GM12891 (cell line): ENCODE measurements at regions not wholly inside any gene's neighbourhood (a gene's known extent, or its start where the extent isn't known, plus 50 kb on each side); places are given as distances from the start of the nearest gene placed in this dataset.

Experiments
- DNase-seq: peaks from one replicate; pipeline ENCODE4 v3.0.0; 2011; ENCODE audit warnings: low spot score; ENCODE audit not compliant: insufficient read length
- FAIRE-seq: peaks from 2 replicates; lab custom pipeline; 2011; peaks lifted over from hg19 to GRCh38; lab: Jason Lieb, UNC
- PAX5 ChIP-seq: IDR thresholded peaks from 2 replicates; pipeline ENCODE4 v1.6.1; 2011; ENCODE audit warnings: low read length, moderate library complexity, mild to moderate bottlenecking; ENCODE audit not compliant: insufficient read depth, severe bottlenecking
- POLR2A ChIP-seq: IDR thresholded peaks from 2 replicates; pipeline ENCODE4 v1.6.1; 2011; ENCODE audit warnings: low read depth, low read length, control low read depth
- POLR2AphosphoS5 ChIP-seq: IDR thresholded peaks from 2 replicates; pipeline ENCODE4 v1.6.1; 2011; ENCODE audit warnings: low read depth, low read length, control low read depth
- POU2F2 ChIP-seq: IDR thresholded peaks from 2 replicates; pipeline ENCODE4 v1.6.1; 2011; ENCODE audit warnings: low read depth, mild to moderate bottlenecking, control low read depth, low read length, moderate library complexity
- SPI1 ChIP-seq: IDR thresholded peaks from 2 replicates; pipeline ENCODE4 v1.6.1; 2011; ENCODE audit warnings: low read depth, low read length, control low read depth
- TAF1 ChIP-seq: IDR thresholded peaks from 2 replicates; pipeline ENCODE4 v1.6.1; 2011; ENCODE audit warnings: low read depth, low read length, control low read depth

GRCh38 chr7:97499204-97499603 is 232.7 kb upstream of the TAC1 start:
- no peak for TF ChIP-seq POU2F2
- no peak for TF ChIP-seq TAF1
- TF ChIP-seq PAX5, result no peak
- TF ChIP-seq POLR2AphosphoS5, result no peak
- no peak for TF ChIP-seq POLR2A
- no peak for TF ChIP-seq SPI1
- DNase-seq (peak; percentile 25), FAIRE-seq (no peak)

DNA sequence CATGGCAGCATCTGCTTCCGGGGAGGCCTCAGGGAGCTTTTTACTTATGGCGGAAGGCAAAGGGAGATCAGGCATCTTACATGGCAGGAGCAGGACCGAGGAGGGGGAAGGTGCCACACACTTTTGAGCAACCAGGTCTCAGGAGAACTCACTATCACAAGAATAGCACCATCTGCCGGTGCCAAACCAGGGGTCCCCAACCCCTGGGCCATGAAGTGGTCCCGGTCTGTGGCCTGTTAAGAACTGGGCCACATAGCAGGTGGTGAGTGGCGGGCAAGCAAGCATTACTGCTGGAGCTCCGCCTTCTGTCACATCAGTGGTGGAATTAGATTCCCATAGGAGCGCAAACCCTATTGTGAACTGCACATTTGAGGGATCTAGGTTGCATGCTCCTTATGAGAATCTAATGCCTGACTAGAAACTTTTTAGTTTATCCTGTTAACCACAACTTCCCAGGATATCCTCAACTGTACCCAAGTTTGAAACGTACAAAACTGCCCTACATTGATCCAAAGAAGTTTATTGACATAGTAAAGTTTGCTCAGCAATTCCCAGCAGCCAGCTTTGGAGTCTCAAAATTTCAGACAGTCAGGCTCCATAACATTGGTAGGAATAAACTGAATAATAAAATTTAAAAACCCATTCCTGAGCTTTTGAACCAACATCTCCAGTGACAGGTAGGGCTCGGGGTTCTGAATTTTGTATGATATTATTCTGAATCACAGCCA is 228.4 kb upstream of the TAC1 start:
- FAIRE-seq (no peak), DNase-seq (no peak)
- no peak for TF ChIP-seq POU2F2
- no peak for TF ChIP-seq PAX5
- TF ChIP-seq SPI1, result no peak
- TF ChIP-seq TAF1, result no peak
- no peak for TF ChIP-seq POLR2AphosphoS5
- TF ChIP-seq POLR2A, result no peak

DNA sequence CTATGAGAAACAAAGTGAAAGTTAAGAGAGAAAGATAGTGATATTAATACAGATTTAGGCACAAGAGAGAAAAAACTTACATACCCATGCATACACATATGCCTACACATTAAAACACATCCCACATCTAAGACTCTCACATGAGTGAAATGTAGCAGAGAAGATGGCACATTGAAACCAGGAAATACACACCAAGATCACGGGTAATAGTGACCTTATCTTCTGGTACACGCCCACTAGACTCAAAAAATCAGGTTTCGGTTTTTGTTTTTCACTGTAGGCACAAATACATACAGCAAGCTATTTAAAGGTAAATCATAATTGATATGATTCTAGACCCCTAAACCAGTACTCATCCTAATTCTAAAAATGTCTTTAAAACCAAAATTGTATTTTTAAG is 225.2 kb upstream of the TAC1 start:
- TF ChIP-seq POU2F2 (no peak), TAF1 (no peak), PAX5 (no peak), POLR2AphosphoS5 (no peak), POLR2A (no peak), SPI1 (no peak)
- no peak for FAIRE-seq
- DNase-seq, result no peak

- TF ChIP-seq POLR2AphosphoS5, result no peak
- no peak for TF ChIP-seq PAX5
- TF ChIP-seq POLR2A, result no peak
- TF ChIP-seq TAF1, result no peak
- no peak for TF ChIP-seq SPI1
- TF ChIP-seq POU2F2, result no peak
- DNase-seq (no peak), FAIRE-seq (no peak)
Measured at GRCh38 chr7:97512441-97513207, 219.3 kb upstream of the TAC1 start.

- FAIRE-seq (peak; percentile 20), DNase-seq (no peak)
- TF ChIP-seq SPI1, result peak; percentile 90
- TF ChIP-seq POLR2A, result no peak
- TF ChIP-seq TAF1, result no peak
- TF ChIP-seq PAX5, result no peak
- no peak for TF ChIP-seq POLR2AphosphoS5
- no peak for TF ChIP-seq POU2F2
Measured at GRCh38 chr7:97513326-97513725, 218.6 kb upstream of the TAC1 start.

DNA sequence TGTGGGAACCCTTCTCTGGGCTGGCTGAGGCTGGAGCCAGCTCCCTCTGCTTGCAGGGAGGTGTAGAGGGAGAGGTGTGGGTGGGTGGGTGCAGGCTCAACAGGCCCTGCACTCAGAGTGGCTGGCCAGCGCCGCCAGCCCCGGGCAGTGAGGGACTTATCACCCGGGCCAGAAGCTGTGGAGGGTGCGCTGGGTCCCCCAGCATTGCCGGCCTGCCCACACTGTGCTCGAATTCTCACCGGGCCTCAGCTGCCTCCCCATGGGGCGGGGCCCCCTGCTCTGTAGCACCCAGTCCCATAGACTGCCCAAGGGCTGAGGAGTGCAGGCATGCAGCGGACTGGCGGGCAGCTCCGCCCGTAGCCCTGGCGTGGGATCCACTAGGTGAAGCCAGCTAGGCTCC is 190.7 kb upstream of the TAC1 start:
- DNase-seq (no peak), FAIRE-seq (no peak)
- no peak for TF ChIP-seq POU2F2
- TF ChIP-seq SPI1, result no peak
- no peak for TF ChIP-seq PAX5
- no peak for TF ChIP-seq TAF1
- no peak for TF ChIP-seq POLR2AphosphoS5
- TF ChIP-seq POLR2A, result no peak

GRCh38 chr7:97555857-97556421 is 175.9 kb upstream of the TAC1 start:
- no peak for DNase-seq

DNA sequence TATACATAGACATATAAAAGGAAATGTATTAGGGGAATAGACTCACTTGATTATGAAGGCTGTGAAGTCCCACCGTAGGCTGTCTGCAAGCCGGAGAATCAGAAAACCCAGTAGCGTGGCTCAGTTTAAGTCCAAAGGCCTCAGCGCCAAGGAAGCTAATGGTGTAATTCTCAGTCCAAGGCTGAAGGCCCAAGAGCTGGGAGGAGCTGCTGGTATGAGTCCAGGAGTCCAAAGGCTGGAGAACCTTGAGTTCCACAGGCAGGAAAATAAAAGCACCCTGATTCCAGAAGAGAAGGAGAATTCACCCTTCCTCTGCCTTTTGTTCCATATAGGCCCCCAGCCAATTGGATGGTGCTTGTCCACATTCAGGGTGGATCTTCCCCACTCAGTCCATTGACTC is 166.2 kb upstream of the TAC1 start:
- FAIRE-seq (no peak), DNase-seq (no peak)
- TF ChIP-seq PAX5, result no peak

More at GRCh38 chr7:97555857-97556421, 175.9 kb upstream of the TAC1 start:
- TF ChIP-seq SPI1, result no peak
- no peak for TF ChIP-seq PAX5
- no peak for TF ChIP-seq POLR2A
- TF ChIP-seq POU2F2, result no peak
- no peak for TF ChIP-seq POLR2AphosphoS5
- TF ChIP-seq TAF1, result no peak
- no peak for FAIRE-seq

- no peak for FAIRE-seq
- TF ChIP-seq POLR2A, result no peak
- no peak for TF ChIP-seq PAX5
- TF ChIP-seq POU2F2, result no peak
- no peak for TF ChIP-seq POLR2AphosphoS5
- TF ChIP-seq SPI1, result no peak
- no peak for TF ChIP-seq TAF1
- DNase-seq, result no peak
Measured at GRCh38 chr7:97573065-97573464, 158.8 kb upstream of the TAC1 start.

- FAIRE-seq (no peak), DNase-seq (no peak)
- TF ChIP-seq POLR2A (no peak), PAX5 (no peak), SPI1 (no peak), TAF1 (no peak), POU2F2 (no peak), POLR2AphosphoS5 (no peak)
Measured at GRCh38 chr7:97576043-97576442, 155.8 kb upstream of the TAC1 start.
